Adrenal gland (tissue), 9 donors: ENCODE measurements at regions not wholly inside any gene's neighbourhood (a gene's known extent, or its start where the extent isn't known, plus 50 kb on each side); places are given as distances from the start of the nearest gene placed in this dataset.

Source experiments
- DNase-seq, 7 donors: peaks; one replicate each; pipeline ENCODE4 v3.0.0-alpha.2; 2019 to 2020
- H3K27ac ChIP-seq, 5 donors: fragments of 200-600 bp; sonication (generic) in 4 of 5; 1 replicate in 3 of 5; 2 replicates in 2 of 5; pipeline versions ENCODE4 v1.5.1 to v1.8.0; 2016 to 2020; ENCODE audit warnings: mild to moderate bottlenecking in 1 of 5
- H3K27me3 ChIP-seq: fragments of 200-600 bp; 2 replicates; pipeline ENCODE4 v1.8.0; 2021
- H3K36me3 ChIP-seq, 2 donors: fragments of 200-600 bp; replicated peaks in 1 of 2; 1 replicate in 1 of 2; 2 replicates in 1 of 2; pipeline versions ENCODE4 v1.5.1 to v1.8.0; 2018 to 2022
- H3K4me1 ChIP-seq, 2 donors: fragments of 200-600 bp; replicated peaks in 1 of 2; 1 replicate in 1 of 2; 2 replicates in 1 of 2; pipeline versions ENCODE4 v1.5.1 to v1.8.0; 2018 to 2021
- H3K4me3 ChIP-seq, 4 donors: fragments of 200-600 bp; sonication (generic) in 3 of 4; one replicate each; pipeline ENCODE4 v1.5.1; 2016 to 2018
- H3K9me3 ChIP-seq, 3 donors: fragments of 200-600 bp; sonication (generic) in 1 of 3; replicated peaks in 1 of 3; 1 replicate in 2 of 3; 2 replicates in 1 of 3; pipeline versions ENCODE4 v1.5.1 to v1.8.0; 2016 to 2021
- CTCF ChIP-seq, 6 experiments: fragments of 450-650 bp in 4 of 6; fragments of 200-600 bp in 2 of 6; sonication (generic) in 1 of 6; IDR thresholded peaks; 1 replicate in 5 of 6; 2 replicates in 1 of 6; pipeline versions ENCODE4 v1.5.1 to v1.8.0; 2016 to 2021; ENCODE audit warnings: antibody characterized with exemption in 6 of 6, mild to moderate bottlenecking in 2 of 6, moderate library complexity in 1 of 6
- POLR2A ChIP-seq, 2 donors: fragments of 450-650 bp; IDR thresholded peaks; one replicate each; pipeline ENCODE4 v1.6.1; 2017; ENCODE audit warnings: antibody characterized with exemption in 2 of 2, mild to moderate bottlenecking in 2 of 2, moderate library complexity in 1 of 2
- whole genome bisulfite sequencing, 4 donors: extraction: QIAGEN DNeasy Blood & Tissue Kit in 2 of 4; methylation state at CpG; one replicate each; pipeline versions ENCODE4 v1.1.5 to v1.1.7; 2013 to 2017; 5-methylcytosine and 5-hydroxymethylcytosine counted together
- intact Hi-C, 2 donors: fragments of 100-400 bp; cut with DNase I; formaldehyde crosslinking; loops; one replicate each; pipeline versions ENCODE4 v1.14.1 to v1.15.0; 2022 to 2023
- donor health status: healthy with polysubstance abuse.
- donor health status: Bipolar disorder and iron deficiency.
- donor health status: DM: yes; HTN: yes; CAD: no.
- donor health status: DM: no; HTN: no; CAD: no.
- donor health status: DM: no; HTN: no; CAD: no.

GRCh38 chr6:41422161-41422560 is 86.8 kb downstream of the NCR2 start:
- intact Hi-C loops = loop anchor here (5.0 to 10.0 kb wide), 2 partner anchors 170 to 263 kb away; no protein-coding TSS in a partner anchor
- no peak for DNase-seq
- WGBS, 4 donors = 65 to 75% (median 67%) methylated on average over 5 of the region's 5 CpGs

DNA sequence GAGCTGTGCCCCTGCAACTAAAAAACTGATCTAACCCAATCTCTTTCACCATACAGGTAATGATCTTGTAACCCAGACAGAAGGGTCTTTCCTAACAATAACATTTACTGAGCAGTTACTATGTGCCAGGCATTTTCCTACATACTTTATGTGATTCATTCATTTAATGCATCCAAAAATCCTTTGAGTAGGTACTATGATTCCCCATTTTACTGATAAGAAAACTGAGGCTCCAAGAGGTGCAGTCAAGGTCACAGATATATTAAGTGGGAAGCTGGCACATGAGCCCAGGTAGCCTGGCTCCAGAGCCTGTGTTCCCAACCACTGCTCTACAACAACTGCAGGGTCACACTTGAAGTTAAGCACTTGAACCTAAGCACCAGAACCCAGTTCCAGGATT is 87.6 kb downstream of the NCR2 start:
- TF ChIP-seq POLR2A (IDR thresholded peaks at IDR 0.05) = no peak
- TF ChIP-seq CTCF (IDR thresholded peaks at IDR 0.05) = no peak
- no peaks in the 10 kb centered on the region for H3K9me3 ChIP-seq
- intact Hi-C loops = loop anchor here (5.0 to 10.0 kb wide), 2 partner anchors 169 to 262 kb away; no protein-coding TSS in a partner anchor
- no peak for DNase-seq
- no peak overlapping the region for H3K4me3 ChIP-seq
- H3K36me3 ChIP-seq = no peaks in the 10 kb centered on the region
- peaks cover 12% of the 10 kb centered on the region for H3K27me3 ChIP-seq
- no peak overlapping the region for H3K27ac ChIP-seq
- H3K4me1 ChIP-seq = peaks cover 0 to 4% of the 10 kb centered on the region in 2 donors

More at GRCh38 chr6:41422161-41422560, 86.8 kb downstream of the NCR2 start:
- Histone ChIP-seq H3K4me3 (no peak overlapping the region), H3K27ac (no peak overlapping the region), H3K27me3 (peaks cover 4% of the 10 kb centered on the region), H3K9me3 (no peaks in the 10 kb centered on the region), H3K36me3 (no peaks in the 10 kb centered on the region), H3K4me1 (no peaks in the 10 kb centered on the region)
- TF ChIP-seq CTCF (IDR thresholded peaks at IDR 0.05) (no peak), POLR2A (IDR thresholded peaks at IDR 0.05) (no peak)

- WGBS, 4 donors = 10 to 15% (median 13%) methylated on average over 4 of the region's 4 CpGs
- peak; percentile 67 to 92 (median 79) for DNase-seq
These were observed 89.1 kb downstream of the NCR2 start for GRCh38 chr6:41424370-41425058.

GRCh38 chr6:41425511-41425910 is 90.1 kb downstream of the NCR2 start:
- Histone ChIP-seq H3K4me3 (no peak overlapping the region), H3K27ac (no peak overlapping the region), H3K9me3 (no peaks in the 10 kb centered on the region), H3K27me3 (peaks cover 25% of the 10 kb centered on the region), H3K36me3 (no peaks in the 10 kb centered on the region), H3K4me1 (peaks cover 0 to 11% of the 10 kb centered on the region in 2 donors)
- 89 to 100% (median 95%) methylated on average over 1 of the region's 1 CpG for WGBS, 4 donors
- TF ChIP-seq POLR2A (IDR thresholded peaks at IDR 0.05) (no peak), CTCF (IDR thresholded peaks at IDR 0.05) (no peak)
- intact Hi-C loops = loop anchor here in 1 of 2 donors (2.0 to 10.0 kb wide), 2 partner anchors 165 to 259 kb away; no protein-coding TSS in a partner anchor
- DNase-seq = no peak

More at GRCh38 chr6:41424370-41425058, 89.1 kb downstream of the NCR2 start:
- H3K4me1 ChIP-seq = peaks cover 0 to 11% of the 10 kb centered on the region in 2 donors
- peak; percentile 73 to 80 (median 77) for TF ChIP-seq CTCF (IDR thresholded peaks at IDR 0.05)
- no peak for TF ChIP-seq POLR2A (IDR thresholded peaks at IDR 0.05)
- H3K27ac ChIP-seq = no peak overlapping the region
- intact Hi-C loops = loop anchor here (2.0 to 10.0 kb wide), 3 partner anchors 166 to 260 kb away; no protein-coding TSS in a partner anchor
- H3K27me3 ChIP-seq = peaks cover 25% of the 10 kb centered on the region
- H3K9me3 ChIP-seq = no peaks in the 10 kb centered on the region
- no peaks in the 10 kb centered on the region for H3K36me3 ChIP-seq
- no peak overlapping the region for H3K4me3 ChIP-seq
